H4 (cell line): ENCODE measurements at regions not wholly inside any gene's neighbourhood (a gene's known extent, or its start where the extent isn't known, plus 50 kb on each side); places are given as distances from the start of the nearest gene placed in this dataset.

Source experiments
- DNase-seq: peaks from one replicate; pipeline ENCODE4 v3.0.0-alpha.2; 2015; ENCODE audit warnings: low spot score

GRCh38 chrX:44042116-44042515 is 68.9 kb upstream of the NDP start:
- DNase-seq, result no peak

DNA sequence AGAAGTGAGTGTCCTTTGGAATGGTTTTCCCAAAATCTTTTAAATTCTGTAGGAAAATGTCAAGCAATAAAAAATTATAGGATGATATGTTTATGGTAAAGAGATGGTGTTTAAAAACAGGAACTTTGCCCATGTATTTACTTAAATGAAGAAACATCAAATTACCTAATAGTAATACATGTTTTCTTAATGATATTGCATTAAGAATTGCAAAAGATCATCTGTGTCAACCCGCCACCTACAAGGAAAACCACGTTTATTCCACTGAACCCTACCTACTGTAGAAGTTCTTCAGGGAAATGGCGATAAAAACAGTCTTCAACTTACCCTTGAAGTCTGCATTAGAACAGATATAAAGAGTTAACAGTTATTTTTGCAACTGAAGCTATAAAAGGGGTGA is 67.2 kb upstream of the NDP start:
- no peak for DNase-seq

- no peak for DNase-seq
Observed at GRCh38 chrX:44039556-44039955, 66.4 kb upstream of the NDP start.

DNA sequence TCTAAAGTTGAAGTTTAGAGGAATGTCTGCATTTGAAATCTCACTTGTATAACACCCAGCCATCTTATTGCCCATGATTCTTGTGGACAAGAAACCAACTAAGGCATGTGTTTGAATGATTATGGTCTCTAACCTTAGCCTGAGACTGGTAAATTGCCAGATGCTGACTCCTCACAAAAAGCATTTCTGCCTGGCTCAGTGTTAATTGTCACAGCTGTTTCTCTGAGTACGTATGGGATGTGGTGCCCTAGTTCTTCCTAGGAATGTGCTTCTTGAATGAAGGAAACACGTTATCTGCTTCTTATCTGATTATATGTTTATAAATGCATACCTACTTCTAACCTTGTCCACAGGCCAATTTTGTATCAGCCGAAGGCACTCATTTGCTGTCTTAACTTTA is 63.1 kb upstream of the NDP start:
- DNase-seq, result peak; percentile 59

- no peak for DNase-seq
Observed at GRCh38 chrX:44035571-44035970, 62.4 kb upstream of the NDP start.

DNA sequence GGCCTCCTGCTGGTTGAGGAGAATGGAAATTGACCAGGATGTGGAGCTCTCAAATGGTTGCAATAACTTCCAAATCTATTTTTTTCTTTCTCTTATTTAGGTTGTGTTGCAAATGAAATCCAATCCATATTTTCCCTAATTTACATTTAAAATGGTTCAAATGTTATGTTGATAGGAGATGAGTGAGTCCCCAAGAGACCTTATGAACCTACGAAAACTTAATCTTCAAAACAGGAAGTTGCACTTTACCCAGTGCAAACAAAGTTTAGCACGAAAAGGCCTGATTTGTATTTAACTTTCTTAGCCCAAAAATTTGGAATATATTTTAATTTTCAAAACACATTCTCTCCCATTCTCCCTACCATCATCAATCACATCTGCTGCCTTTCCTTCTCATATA is 59.3 kb upstream of the NDP start:
- DNase-seq, result no peak

DNA sequence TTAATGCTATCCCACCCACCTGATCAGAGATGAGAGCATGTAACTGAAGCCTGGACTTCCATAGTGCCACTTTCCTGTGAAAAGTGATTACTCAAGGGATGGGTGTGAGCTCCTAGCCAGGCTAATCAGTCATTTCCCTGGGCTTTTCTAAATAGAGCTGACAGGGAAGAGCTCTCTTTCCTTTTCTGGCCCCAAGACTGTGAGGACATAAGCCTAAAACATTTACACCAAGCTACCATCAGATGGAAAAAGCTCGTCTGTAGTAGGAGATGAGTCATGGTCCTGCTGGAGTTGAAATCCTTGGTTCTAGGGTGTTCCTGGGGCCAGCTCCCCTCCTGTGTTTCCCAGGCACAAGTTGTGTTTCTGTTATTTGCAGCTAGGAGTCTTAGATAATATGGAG is 52.4 kb upstream of the NDP start:
- DNase-seq, result peak; percentile 34
